Neural progenitor cell (in vitro differentiated cells): ENCODE measurements at regions not wholly inside any gene's neighbourhood (a gene's known extent, or its start where the extent isn't known, plus 50 kb on each side); places are given as distances from the start of the nearest gene placed in this dataset.
A peak's percentile ranks its signal among the peaks of the same experiment; 100 is the strongest.

Experiments used
- DNase-seq: peaks from one replicate; pipeline ENCODE4 v3.0.0-alpha.2; 2016; ENCODE audit warnings: low spot score
- H2AFZ ChIP-seq: fragments of 200-600 bp; sonication (generic); replicated peaks from 2 replicates; pipeline ENCODE4 v1.6.1; 2016; ENCODE audit warnings: antibody characterized with exemption
- H3F3A ChIP-seq: fragments of 200-600 bp; sonication (generic); 2 replicates; pipeline ENCODE4 v1.6.1; 2016; ENCODE audit warnings: antibody characterized with exemption, low read depth
- H3K27ac ChIP-seq: fragments of 200-600 bp; sonication (generic); 2 replicates; pipeline ENCODE4 v1.5.1; 2016; ENCODE audit warnings: mild to moderate bottlenecking
- H3K27me3 ChIP-seq: fragments of 200-600 bp; sonication (generic); 2 replicates; pipeline ENCODE4 v1.6.1; 2016; ENCODE audit warnings: mild to moderate bottlenecking, moderate library complexity
- H3K36me3 ChIP-seq: fragments of 200-600 bp; sonication (generic); 2 replicates; pipeline ENCODE4 v1.5.1; 2016
- H3K4me1 ChIP-seq: fragments of 200-600 bp; sonication (generic); 2 replicates; pipeline ENCODE4 v1.6.1; 2016; ENCODE audit warnings: mixed run types
- H3K4me2 ChIP-seq: fragments of 200-600 bp; sonication (generic); 2 replicates; pipeline ENCODE4 v1.6.1; 2016
- H3K4me3 ChIP-seq: fragments of 200-600 bp; sonication (generic); 2 replicates; pipeline ENCODE4 v1.5.1; 2016
- H3K79me2 ChIP-seq: fragments of 200-600 bp; sonication (generic); 2 replicates; pipeline ENCODE4 v1.6.1; 2016; ENCODE audit warnings: low read depth
- H3K9ac ChIP-seq: fragments of 200-600 bp; sonication (generic); 2 replicates; pipeline ENCODE4 v1.6.1; 2016
- H3K9me3 ChIP-seq: fragments of 200-600 bp; sonication (generic); 2 replicates; pipeline ENCODE4 v1.5.1; 2016; ENCODE audit warnings: low read depth
- H4K20me1 ChIP-seq: fragments of 200-600 bp; sonication (generic); 2 replicates; pipeline ENCODE4 v1.6.1; 2016; ENCODE audit warnings: low read depth
- H3K27ac Mint-ChIP-seq: 3 replicates; pipeline ENCODE4 v1.8.0; 2021; ENCODE audit warnings: mixed read lengths
- H3K27me3 Mint-ChIP-seq: 2 replicates; pipeline ENCODE4 v1.8.0; 2022; ENCODE audit warnings: low read depth, mild to moderate bottlenecking, inconsistent platforms, moderate library complexity, mixed read lengths; ENCODE audit not compliant: insufficient read depth
- H3K36me3 Mint-ChIP-seq: 3 replicates; pipeline ENCODE4 v1.8.0; 2021; ENCODE audit warnings: mixed read lengths
- H3K4me1 Mint-ChIP-seq: 3 replicates; pipeline ENCODE4 v1.8.0; 2021; ENCODE audit warnings: mixed read lengths
- H3K4me3 Mint-ChIP-seq: 3 replicates; pipeline ENCODE4 v1.8.0; 2021; ENCODE audit warnings: mild to moderate bottlenecking, moderate library complexity, mixed read lengths
- H3K9me3 Mint-ChIP-seq: 3 replicates; pipeline ENCODE4 v1.8.0; 2020; ENCODE audit warnings: mixed read lengths
- CTCF ChIP-seq: fragments of 200-600 bp; sonication (generic); IDR thresholded peaks from 2 replicates; pipeline ENCODE4 v1.5.1; 2017; ENCODE audit warnings: antibody characterized with exemption, mild to moderate bottlenecking
- EZH2 ChIP-seq: fragments of 200-600 bp; sonication (generic); IDR thresholded peaks from 2 replicates; pipeline ENCODE4 v1.6.1; 2017; ENCODE audit warnings: antibody characterized with exemption, mild to moderate bottlenecking, moderate library complexity
- EZH2phosphoT487 ChIP-seq: fragments of 200-600 bp; sonication (generic); IDR thresholded peaks from 2 replicates; pipeline ENCODE4 v1.6.1; 2017; ENCODE audit warnings: antibody characterized with exemption

GRCh38 chr16:72324578-72324977 lies 152.6 kb upstream of the PMFBP1 start:
- TF ChIP-seq EZH2phosphoT487, result no peak
- TF ChIP-seq EZH2, result no peak
- TF ChIP-seq CTCF, result no peak
- H3K36me3 ChIP-seq, result no peaks in the 10 kb centered on the region
- Mint-ChIP-seq H3K4me3 (no peak overlapping the region), H3K36me3 (peaks cover 19% of the 10 kb centered on the region), H3K9me3 (peaks cover 47% of the 10 kb centered on the region), H3K27me3 (no peaks in the 10 kb centered on the region), H3K4me1 (no peaks in the 10 kb centered on the region), H3K27ac (no peak overlapping the region)
- no peak overlapping the region for H2AFZ ChIP-seq
- no peaks in the 10 kb centered on the region for H3K79me2 ChIP-seq
- no peak overlapping the region for H3K9ac ChIP-seq
- H3K27ac ChIP-seq, result no peak overlapping the region
- H3K9me3 ChIP-seq, result no peaks in the 10 kb centered on the region
- H3K4me1 ChIP-seq, result no peaks in the 10 kb centered on the region
- no peaks in the 10 kb centered on the region for H4K20me1 ChIP-seq
- H3K4me3 ChIP-seq, result no peak overlapping the region
- H3F3A ChIP-seq, result no peaks in the 10 kb centered on the region
- no peak overlapping the region for H3K4me2 ChIP-seq
- no peak for DNase-seq
- no peaks in the 10 kb centered on the region for H3K27me3 ChIP-seq

GRCh38 chr16:72317446-72317845 lies 145.5 kb upstream of the PMFBP1 start:
- TF ChIP-seq EZH2, result no peak
- TF ChIP-seq EZH2phosphoT487, result no peak
- Histone ChIP-seq H3K36me3 (no peaks in the 10 kb centered on the region), H3F3A (no peaks in the 10 kb centered on the region), H3K4me3 (no peak overlapping the region), H4K20me1 (no peaks in the 10 kb centered on the region), H3K9me3 (no peaks in the 10 kb centered on the region), H3K9ac (no peak overlapping the region), H2AFZ (no peak overlapping the region), H3K4me2 (no peak overlapping the region), H3K27ac (no peak overlapping the region), H3K79me2 (no peaks in the 10 kb centered on the region), H3K4me1 (peaks cover 6% of the 10 kb centered on the region), H3K27me3 (no peaks in the 10 kb centered on the region)
- no peak overlapping the region for H3K4me3 Mint-ChIP-seq
- no peak overlapping the region for H3K27ac Mint-ChIP-seq
- no peak for DNase-seq
- peaks cover 11% of the 10 kb centered on the region for H3K4me1 Mint-ChIP-seq
- no peaks in the 10 kb centered on the region for H3K27me3 Mint-ChIP-seq
- H3K9me3 Mint-ChIP-seq, result peaks cover 27% of the 10 kb centered on the region
- peaks cover 23% of the 10 kb centered on the region for H3K36me3 Mint-ChIP-seq

GRCh38 chr16:72313903-72314302 lies 141.9 kb upstream of the PMFBP1 start:
- Histone ChIP-seq H3K9me3 (no peaks in the 10 kb centered on the region), H2AFZ (no peak overlapping the region), H4K20me1 (no peaks in the 10 kb centered on the region), H3K4me2 (no peak overlapping the region), H3F3A (no peaks in the 10 kb centered on the region), H3K9ac (no peak overlapping the region), H3K36me3 (no peaks in the 10 kb centered on the region), H3K4me1 (peaks cover 6% of the 10 kb centered on the region), H3K27me3 (no peaks in the 10 kb centered on the region), H3K4me3 (no peak overlapping the region), H3K79me2 (no peaks in the 10 kb centered on the region), H3K27ac (no peak overlapping the region)
- no peak for DNase-seq
- no peak overlapping the region for H3K4me3 Mint-ChIP-seq
- peaks cover 11% of the 10 kb centered on the region for H3K4me1 Mint-ChIP-seq
- H3K27me3 Mint-ChIP-seq, result no peaks in the 10 kb centered on the region
- peaks cover 7% of the 10 kb centered on the region for H3K36me3 Mint-ChIP-seq
- TF ChIP-seq EZH2phosphoT487 (no peak), EZH2 (no peak), CTCF (no peak)
- no peak overlapping the region for H3K27ac Mint-ChIP-seq
- peaks cover 16% of the 10 kb centered on the region for H3K9me3 Mint-ChIP-seq

GRCh38 chr16:72312828-72313227 lies 140.9 kb upstream of the PMFBP1 start:
- Histone ChIP-seq H4K20me1 (no peaks in the 10 kb centered on the region), H3F3A (no peaks in the 10 kb centered on the region), H3K4me1 (peaks cover 6% of the 10 kb centered on the region), H2AFZ (peak overlapping the region; percentile 57), H3K79me2 (no peaks in the 10 kb centered on the region), H3K27me3 (no peaks in the 10 kb centered on the region), H3K9ac (no peak overlapping the region), H3K9me3 (no peaks in the 10 kb centered on the region), H3K4me3 (no peak overlapping the region), H3K4me2 (peak overlapping the region; percentile 15), H3K27ac (no peak overlapping the region), H3K36me3 (peaks cover 4% of the 10 kb centered on the region)
- Mint-ChIP-seq H3K27me3 (no peaks in the 10 kb centered on the region), H3K4me3 (no peak overlapping the region), H3K4me1 (peaks cover 11% of the 10 kb centered on the region), H3K27ac (peak overlapping the region; percentile 76), H3K9me3 (peaks cover 16% of the 10 kb centered on the region), H3K36me3 (peaks cover 4% of the 10 kb centered on the region)
- peak; percentile 2 for DNase-seq
- no peak for TF ChIP-seq EZH2
- TF ChIP-seq CTCF, result no peak
- TF ChIP-seq EZH2phosphoT487, result no peak
